HG03175 (cell line): ENCODE measurements at regions not wholly inside any gene's neighbourhood (a gene's known extent, or its start where the extent isn't known, plus 50 kb on each side); places are given as distances from the start of the nearest gene placed in this dataset.
A peak's percentile ranks its signal among the peaks of the same experiment; 100 is the strongest.

Experiments
- ATAC-seq: cut with Tn5 transposase; IDR thresholded peaks from one replicate; pipeline ENCODE4 v1.9.1; 2021; ENCODE audit warnings: mild to moderate bottlenecking, moderate library complexity; ENCODE audit not compliant: unreplicated experiment

- ATAC-seq = no peak
Measured at GRCh38 chr1:71269179-71269578, 188.3 kb upstream of the ZRANB2 start.

DNA sequence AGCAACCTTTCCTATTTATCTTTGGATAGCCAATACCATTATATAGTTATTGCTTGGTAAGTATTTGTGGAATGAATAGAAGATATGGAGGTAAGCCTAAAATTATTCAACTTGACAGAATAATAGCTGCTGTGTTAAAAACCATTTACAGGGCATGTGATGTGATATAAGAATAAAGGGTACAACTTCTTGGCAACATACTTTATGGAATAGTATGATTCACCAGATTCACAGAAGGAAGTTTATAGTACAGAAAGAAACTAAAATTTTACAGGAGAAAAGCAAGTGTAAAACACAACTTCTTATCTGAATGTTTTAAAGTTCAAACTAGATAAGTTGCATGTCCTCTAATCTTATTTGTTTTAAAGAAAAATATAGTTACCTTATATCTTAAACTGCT, 186.4 kb upstream of the ZRANB2 start:
- ATAC-seq = no peak

DNA sequence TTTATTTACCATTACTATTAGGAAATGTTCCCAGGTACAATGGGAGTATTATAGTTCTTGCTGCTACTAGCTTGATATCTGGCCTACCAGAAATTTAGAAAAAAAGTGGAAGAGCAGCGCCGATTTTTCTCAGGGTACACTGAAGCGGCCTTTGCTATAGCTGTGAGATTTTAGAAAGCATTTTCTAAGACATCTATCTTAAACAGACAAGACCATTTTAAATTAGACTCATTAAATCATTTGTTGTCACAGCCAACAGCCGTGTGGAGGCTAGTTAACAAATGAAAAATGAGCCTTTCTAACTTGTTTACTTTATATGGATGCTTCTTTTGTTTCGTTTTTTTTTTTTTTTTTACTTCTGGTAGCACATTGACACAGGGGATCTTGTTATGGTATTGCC, 183.2 kb upstream of the ZRANB2 start:
- ATAC-seq = no peak

- ATAC-seq = no peak
Measured at GRCh38 chr1:71262970-71263369, 182.1 kb upstream of the ZRANB2 start.

DNA sequence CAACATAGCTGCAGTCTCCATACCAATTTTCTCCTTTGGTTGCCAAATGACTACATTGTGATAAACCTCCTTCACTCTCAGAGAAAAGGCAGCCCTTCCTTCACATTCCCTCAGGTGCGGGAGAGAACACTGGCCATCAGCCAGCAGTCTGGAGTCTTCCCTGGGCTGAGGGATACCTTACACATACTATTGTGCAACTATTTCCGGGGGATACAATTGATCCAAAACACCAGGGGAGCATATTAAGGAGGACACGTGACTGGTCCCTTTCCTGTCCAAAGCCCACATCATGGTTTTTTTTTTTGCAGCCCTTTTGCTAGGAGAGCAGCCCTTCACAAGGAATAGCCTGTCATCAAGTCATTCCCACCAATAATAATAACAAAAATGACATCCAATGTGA, 172.1 kb upstream of the ZRANB2 start:
- ATAC-seq = no peak

GRCh38 chr1:71245246-71245645, 164.4 kb upstream of the ZRANB2 start:
- ATAC-seq = peak; percentile 45

GRCh38 chr1:71242239-71242638, 161.4 kb upstream of the ZRANB2 start:
- ATAC-seq = no peak

GRCh38 chr1:71240656-71241055, 159.8 kb upstream of the ZRANB2 start:
- ATAC-seq = no peak

GRCh38 chr1:71236503-71236902, 155.7 kb upstream of the ZRANB2 start:
- ATAC-seq = no peak

DNA sequence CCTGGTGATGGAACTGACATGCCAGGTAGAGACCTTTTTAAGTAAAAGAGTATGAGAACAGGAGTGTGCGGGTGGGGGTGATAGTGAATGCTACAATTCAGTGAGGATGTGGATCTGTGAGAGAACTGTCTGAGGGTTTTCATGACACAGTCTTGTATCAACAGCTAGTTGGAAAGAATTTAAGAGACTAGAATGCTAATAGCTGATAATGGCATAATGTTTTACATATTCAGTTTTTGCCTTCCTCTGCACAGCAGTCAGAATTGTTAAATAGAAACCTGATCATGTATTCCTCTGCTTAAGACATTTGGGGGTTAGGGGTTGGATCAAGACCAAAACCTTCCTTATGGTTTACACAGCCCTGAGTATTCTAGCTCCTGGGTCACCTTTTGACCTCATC, 152.8 kb upstream of the ZRANB2 start:
- ATAC-seq = no peak

DNA sequence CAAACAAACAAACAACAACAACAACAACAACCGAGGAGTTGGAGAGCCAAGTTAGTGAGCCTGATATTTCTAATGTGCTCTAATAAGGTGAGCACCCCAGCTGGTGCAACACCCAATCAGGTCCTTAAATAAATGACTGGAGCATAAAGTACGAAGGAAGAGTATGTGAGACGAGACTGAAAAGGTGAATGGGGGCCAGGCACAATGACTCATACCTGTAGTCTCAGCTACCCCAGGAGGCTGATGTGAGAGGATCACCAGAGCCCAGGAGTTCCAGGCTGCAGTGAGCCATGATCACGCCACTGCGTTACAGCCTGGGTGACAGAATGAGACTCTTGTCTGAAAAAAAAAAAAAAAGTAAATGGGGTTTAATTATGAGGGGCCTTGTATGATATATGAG, 152.0 kb upstream of the ZRANB2 start:
- no peak for ATAC-seq

GRCh38 chr1:71232166-71232763, 151.4 kb upstream of the ZRANB2 start:
- no peak for ATAC-seq

GRCh38 chr1:71231751-71232150, 150.9 kb upstream of the ZRANB2 start:
- no peak for ATAC-seq

DNA sequence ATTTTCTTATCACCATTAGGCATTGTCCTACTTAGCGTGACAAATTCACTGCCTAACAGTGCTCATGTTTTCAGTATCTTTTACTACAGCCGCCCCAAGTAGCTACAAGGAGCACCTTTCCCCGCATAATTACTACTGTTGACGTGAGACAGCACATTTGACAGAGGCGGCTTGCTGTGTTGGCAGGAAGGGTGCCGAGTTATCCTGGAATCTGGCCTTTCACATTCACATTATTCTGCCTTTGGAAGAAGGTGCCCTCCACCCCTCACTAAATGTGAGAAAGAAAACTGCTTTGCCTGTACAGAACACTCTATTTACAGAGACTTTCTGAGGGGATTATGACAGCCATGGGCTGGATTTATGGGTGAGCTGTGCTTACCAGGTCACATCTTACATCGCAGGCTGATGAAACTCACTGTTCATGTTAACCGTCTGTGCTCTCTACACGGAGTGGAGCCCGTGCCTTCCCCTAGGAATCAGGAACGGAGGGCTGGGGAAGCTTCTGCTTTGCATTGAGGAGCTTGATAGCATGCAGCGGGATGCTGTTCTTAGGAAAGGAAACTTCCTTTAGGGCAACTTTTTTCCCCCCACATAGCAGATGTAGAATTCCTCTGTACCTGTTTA, 148.0 kb upstream of the ZRANB2 start:
- no peak for ATAC-seq

DNA sequence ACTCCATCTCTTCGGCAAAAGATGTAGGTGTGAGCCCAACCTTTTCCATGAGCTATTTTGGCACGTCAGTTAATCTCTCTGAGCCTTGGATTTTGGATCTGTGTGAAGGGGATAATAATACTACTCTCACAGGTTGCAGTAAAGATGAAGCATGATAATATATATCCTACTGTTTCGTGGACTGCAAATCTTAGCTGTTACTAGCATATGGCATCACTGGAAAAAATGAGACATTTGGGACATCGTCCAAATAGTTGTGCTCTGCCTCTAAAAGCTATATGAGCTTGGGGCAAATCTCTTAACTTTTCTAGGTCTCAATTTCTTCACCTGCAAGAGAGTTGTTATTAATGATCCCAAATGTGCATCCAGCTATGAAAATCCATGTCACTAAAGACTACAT, 147.4 kb upstream of the ZRANB2 start:
- no peak for ATAC-seq

DNA sequence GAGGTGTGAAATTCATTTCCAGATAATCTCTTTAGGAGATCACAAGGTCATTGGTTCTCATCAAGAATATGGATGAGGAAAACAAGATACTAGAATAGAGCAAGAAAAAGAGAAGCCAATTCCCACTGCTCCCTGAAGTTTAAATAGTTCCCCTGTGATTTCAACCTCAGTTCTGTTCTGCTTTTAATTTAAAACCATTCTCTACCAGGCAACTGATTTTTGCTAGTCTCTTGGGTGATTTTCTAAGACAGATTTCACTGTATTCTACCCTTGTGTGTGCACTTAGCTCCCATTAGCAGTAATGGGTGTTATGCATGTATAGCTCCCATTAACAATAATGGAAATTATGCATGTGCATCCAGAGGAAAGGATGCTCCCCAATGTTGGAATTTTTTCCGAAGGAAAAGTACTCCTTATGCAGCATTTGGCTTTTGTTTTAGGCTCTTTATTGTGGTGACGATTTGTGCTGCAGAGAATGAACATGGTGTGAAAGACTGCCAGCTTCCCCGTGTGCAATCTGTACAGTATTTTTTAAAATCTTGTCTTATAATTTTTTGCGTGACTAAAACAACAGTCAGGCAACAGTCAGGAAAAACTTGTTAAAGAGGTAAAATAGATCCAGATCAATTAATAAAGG, 144.0 kb upstream of the ZRANB2 start:
- ATAC-seq = no peak

DNA sequence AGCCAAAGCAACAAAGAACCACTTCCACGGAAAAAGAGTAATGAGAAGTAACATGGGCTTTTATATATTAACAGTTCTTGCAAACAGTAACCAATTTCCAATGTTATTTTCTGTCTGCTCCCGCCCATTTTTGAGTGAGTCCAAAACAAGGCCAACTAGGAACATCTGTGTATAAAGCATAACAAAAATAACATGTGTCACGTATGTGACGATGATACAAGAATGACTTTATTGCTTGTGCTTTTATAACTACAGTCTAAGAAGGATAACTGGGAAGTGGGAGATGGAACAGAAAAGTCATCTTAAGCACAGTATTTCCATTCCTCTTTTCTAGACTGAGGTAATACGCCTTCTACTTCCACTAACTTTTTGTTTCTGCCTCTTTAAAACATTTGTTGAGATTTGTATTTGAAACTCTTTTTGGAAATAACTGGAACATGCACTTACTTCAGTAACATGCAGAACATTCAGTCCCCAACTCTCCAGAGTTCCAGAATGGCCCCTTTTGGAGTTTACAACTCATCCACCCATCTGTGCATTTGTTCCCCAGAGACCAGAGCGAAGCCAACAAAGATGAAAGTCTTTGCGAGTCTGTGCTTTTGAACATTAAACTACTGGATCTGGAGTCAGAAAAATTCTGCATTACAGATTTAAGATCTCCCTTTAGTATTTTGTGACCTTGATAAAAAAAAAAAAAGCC, 143.0 kb upstream of the ZRANB2 start:
- no peak for ATAC-seq

DNA sequence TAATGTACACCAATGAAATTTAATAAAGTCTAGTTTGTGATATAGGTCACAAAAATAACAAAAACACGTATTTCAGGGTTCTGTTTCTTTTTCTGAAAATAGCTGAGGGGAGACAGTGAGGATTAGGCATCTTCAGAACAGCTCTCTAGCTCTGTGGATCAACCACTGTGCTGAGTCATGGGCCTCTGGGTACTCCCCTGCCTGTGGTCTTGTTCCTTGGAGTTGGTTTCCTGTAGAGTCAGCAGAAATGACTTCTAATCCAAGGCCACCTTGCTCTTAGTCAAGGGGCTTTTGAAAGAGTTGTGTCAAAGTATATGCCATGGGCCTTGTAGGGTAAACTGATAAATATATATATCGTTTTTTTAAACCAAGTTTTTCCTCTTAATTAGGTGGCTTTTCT, 141.8 kb upstream of the ZRANB2 start:
- no peak for ATAC-seq

DNA sequence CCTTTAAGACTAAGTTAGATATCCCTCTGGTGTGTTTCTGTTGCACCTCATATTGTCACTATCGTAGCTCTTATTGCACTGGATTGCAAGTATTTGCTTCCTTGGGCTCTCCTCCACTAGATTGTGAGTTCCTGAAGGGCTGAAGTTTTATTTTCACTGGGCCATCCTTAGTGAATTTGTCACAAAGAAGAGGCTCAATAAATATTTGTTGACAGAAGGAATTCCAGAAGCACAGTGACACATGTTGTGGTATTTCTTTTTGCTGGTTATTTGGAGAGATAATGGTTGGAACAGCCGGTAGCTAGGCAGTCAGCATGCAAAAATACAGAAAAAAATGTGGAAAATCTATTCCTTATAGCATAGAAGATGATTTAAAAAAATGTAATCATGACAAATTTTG, 129.9 kb upstream of the ZRANB2 start:
- no peak for ATAC-seq

GRCh38 chr1:71203241-71203640, 122.4 kb upstream of the ZRANB2 start:
- ATAC-seq = no peak

DNA sequence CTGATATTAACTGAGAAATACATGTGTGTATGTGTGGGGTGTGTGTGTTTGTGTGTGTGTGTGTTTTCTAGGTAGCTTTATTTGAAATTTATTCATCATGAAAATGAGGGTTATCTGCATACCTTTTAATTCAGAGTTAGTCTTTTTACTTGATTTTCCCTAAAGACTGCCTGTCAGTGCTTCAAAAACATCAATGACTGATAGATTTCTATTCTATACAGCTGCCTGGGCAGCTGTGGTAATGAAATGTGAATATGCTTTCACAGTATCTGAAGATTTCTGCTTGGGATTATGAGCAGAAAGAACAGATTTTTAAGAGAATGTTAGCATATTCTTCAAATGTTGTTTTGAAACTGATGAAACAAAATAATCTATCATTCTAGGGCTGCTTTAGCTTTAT, 119.7 kb upstream of the ZRANB2 start:
- no peak for ATAC-seq

- no peak for ATAC-seq
Measured at GRCh38 chr1:71196685-71197084, 115.8 kb upstream of the ZRANB2 start.
